PC-3 (cell line): ENCODE measurements at regions not wholly inside any gene's neighbourhood (a gene's known extent, or its start where the extent isn't known, plus 50 kb on each side); places are given as distances from the start of the nearest gene placed in this dataset.

ENCODE experiments used
- ATAC-seq: fragments of 200-7000 bp; cut with Tn5 transposase; 2 replicates; pipeline ENCODE4 v1.9.1; 2020; ENCODE audit warnings: mild to moderate bottlenecking, moderate library complexity
- BruUV-seq: library from RNA; stranded (reverse); fragments of 400-500 nt; replicated peaks from 2 replicates; lab custom pipeline; 2021; lab: Mats Ljungman, UMichigan
- CTCF ChIA-PET: fragments of 300-600 bp; sonication (Branson Sonifier 250); formaldehyde crosslinking; loops from one replicate; lab custom pipeline; 2022; ENCODE audit warnings: antibody characterized with exemption; lab: Charles Lee
- POLR2A ChIA-PET: fragments of 300-600 bp; sonication (Branson Sonifier 250); formaldehyde crosslinking; loops from one replicate; lab custom pipeline; 2022; ENCODE audit warnings: antibody characterized with exemption; ENCODE audit not compliant: unreplicated experiment; lab: Charles Lee
- DNase-seq: peaks from one replicate; pipeline ENCODE4 v3.0.0-alpha.2; 2015
- H2AFZ ChIP-seq: fragments of 300-600 bp; sonication (generic); 2 replicates; pipeline ENCODE4 v1.6.0; 2016; ENCODE audit warnings: antibody characterized with exemption, low read length
- H3F3A ChIP-seq: fragments of 300-600 bp; sonication (generic); one replicate; pipeline ENCODE4 v1.6.0; 2017; ENCODE audit warnings: antibody characterized with exemption, low read length, control low read depth, mild to moderate bottlenecking; ENCODE audit not compliant: unreplicated experiment
- H3K27ac ChIP-seq: fragments of 300-600 bp; sonication (generic); 2 replicates; pipeline ENCODE4 v1.5.1; 2016; ENCODE audit warnings: mild to moderate bottlenecking, low read length
- H3K27me3 ChIP-seq: fragments of 300-600 bp; sonication (generic); 2 replicates; pipeline ENCODE4 v1.6.1; 2016; ENCODE audit warnings: low read length, mixed read lengths
- H3K36me3 ChIP-seq: fragments of 300-600 bp; sonication (generic); 2 replicates; pipeline ENCODE4 v1.6.1; 2016; ENCODE audit warnings: low read depth, mixed run types, low read length, mixed read lengths
- H3K4me1 ChIP-seq: fragments of 300-600 bp; sonication (generic); 2 replicates; pipeline ENCODE4 v1.5.1; 2016; ENCODE audit warnings: low read length; ENCODE audit not compliant: insufficient read depth
- H3K4me2 ChIP-seq: fragments of 300-600 bp; sonication (generic); 2 replicates; pipeline ENCODE4 v1.6.0; 2016; ENCODE audit warnings: low read length
- H3K4me3 ChIP-seq: fragments of 300-600 bp; sonication (generic); 2 replicates; pipeline ENCODE4 v1.5.1; 2016; ENCODE audit warnings: mild to moderate bottlenecking, low read length, mixed read lengths
- H3K79me2 ChIP-seq: fragments of 300-600 bp; sonication (generic); 2 replicates; pipeline ENCODE4 v1.6.1; 2017; ENCODE audit warnings: low read length, mixed read lengths
- H3K9ac ChIP-seq: fragments of 300-600 bp; sonication (generic); 2 replicates; pipeline ENCODE4 v1.6.0; 2016; ENCODE audit warnings: mild to moderate bottlenecking, low read length
- H3K9me2 ChIP-seq: fragments of 300-600 bp; sonication (generic); replicated peaks from 2 replicates; pipeline ENCODE4 v1.6.1; 2016; ENCODE audit warnings: mixed run types, low read length, mixed read lengths
- H3K9me3 ChIP-seq: fragments of 300-600 bp; sonication (generic); 2 replicates; pipeline ENCODE4 v1.6.1; 2016; ENCODE audit warnings: low read length, mixed read lengths
- H4K20me1 ChIP-seq: fragments of 300-600 bp; sonication (generic); 2 replicates; pipeline ENCODE4 v1.6.1; 2016; ENCODE audit warnings: low read length, mixed read lengths
- EZH2 ChIP-seq: fragments of 300-600 bp; sonication (generic); IDR thresholded peaks from one replicate; pipeline ENCODE4 v1.6.1; 2017; ENCODE audit warnings: antibody characterized with exemption, mild to moderate bottlenecking, low read length; ENCODE audit not compliant: unreplicated experiment
- EZH2phosphoT487 ChIP-seq: fragments of 300-600 bp; sonication (generic); IDR thresholded peaks from 2 replicates; pipeline ENCODE4 v1.6.1; 2018; ENCODE audit warnings: mild to moderate bottlenecking, antibody characterized with exemption, low read length, borderline replicate concordance
- intact Hi-C: fragments of 100-400 bp; cut with micrococcal nuclease; formaldehyde crosslinking; loops from 2 replicates; pipeline ENCODE4 v1.9.0; 2023
- TF ChIP-seq, protein P1 (sequence below): fragments of 300-600 bp; sonication (generic); conservative IDR thresholded peaks from 2 replicates; pipeline ENCODE4 v1.5.1; 2017; ENCODE audit warnings: antibody characterized with exemption, low read depth, mild to moderate bottlenecking, low read length

- Histone ChIP-seq H3K9me3 (no peaks in the 10 kb centered on the region), H4K20me1 (no peaks in the 10 kb centered on the region), H3K27ac (no peak overlapping the region), H3K4me2 (no peak overlapping the region), H3K27me3 (peaks cover 10% of the 10 kb centered on the region; the same call in 1 of the 2 replicates), H3K36me3 (no peaks in the 10 kb centered on the region), H3K4me3 (no peak overlapping the region), H3K9me2 (no peaks in the 10 kb centered on the region), H3K9ac (no peak overlapping the region), H3K4me1 (no peaks in the 10 kb centered on the region), H2AFZ (no peak overlapping the region), H3K79me2 (no peaks in the 10 kb centered on the region), H3F3A (no peaks in the 10 kb centered on the region)
- ChIA-PET POLR2A (no interaction called here), CTCF (no interaction called here)
- DNase-seq, result no peak
- BruUV-seq, result no TSS peak
- intact Hi-C loops, result no loop called here
- TF ChIP-seq EZH2, result no peak
- TF ChIP-seq EZH2phosphoT487, result no peak
- TF ChIP-seq, protein P1, sequence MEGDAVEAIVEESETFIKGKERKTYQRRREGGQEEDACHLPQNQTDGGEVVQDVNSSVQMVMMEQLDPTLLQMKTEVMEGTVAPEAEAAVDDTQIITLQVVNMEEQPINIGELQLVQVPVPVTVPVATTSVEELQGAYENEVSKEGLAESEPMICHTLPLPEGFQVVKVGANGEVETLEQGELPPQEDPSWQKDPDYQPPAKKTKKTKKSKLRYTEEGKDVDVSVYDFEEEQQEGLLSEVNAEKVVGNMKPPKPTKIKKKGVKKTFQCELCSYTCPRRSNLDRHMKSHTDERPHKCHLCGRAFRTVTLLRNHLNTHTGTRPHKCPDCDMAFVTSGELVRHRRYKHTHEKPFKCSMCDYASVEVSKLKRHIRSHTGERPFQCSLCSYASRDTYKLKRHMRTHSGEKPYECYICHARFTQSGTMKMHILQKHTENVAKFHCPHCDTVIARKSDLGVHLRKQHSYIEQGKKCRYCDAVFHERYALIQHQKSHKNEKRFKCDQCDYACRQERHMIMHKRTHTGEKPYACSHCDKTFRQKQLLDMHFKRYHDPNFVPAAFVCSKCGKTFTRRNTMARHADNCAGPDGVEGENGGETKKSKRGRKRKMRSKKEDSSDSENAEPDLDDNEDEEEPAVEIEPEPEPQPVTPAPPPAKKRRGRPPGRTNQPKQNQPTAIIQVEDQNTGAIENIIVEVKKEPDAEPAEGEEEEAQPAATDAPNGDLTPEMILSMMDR, result no peak
- no peak for ATAC-seq
Measured at GRCh38 chr18:5771343-5771742, 124.0 kb downstream of the TMEM200C start.

GRCh38 chr18:5770176-5770575, 125.1 kb downstream of the TMEM200C start:
- intact Hi-C loops, result no loop called here
- peaks cover 10% of the 10 kb centered on the region; the same call in 1 of the 2 replicates for H3K27me3 ChIP-seq
- POLR2A ChIA-PET, result no interaction called here
- H3K4me3 ChIP-seq, result no peak overlapping the region
- H3K36me3 ChIP-seq, result no peaks in the 10 kb centered on the region
- ATAC-seq (no peak), DNase-seq (no peak)
- no peaks in the 10 kb centered on the region for H3K79me2 ChIP-seq
- H3K9me2 ChIP-seq, result no peaks in the 10 kb centered on the region
- no peaks in the 10 kb centered on the region for H3F3A ChIP-seq
- H3K9ac ChIP-seq, result no peak overlapping the region
- no TSS peak for BruUV-seq
- no peak overlapping the region for H3K4me2 ChIP-seq
- H3K9me3 ChIP-seq, result no peaks in the 10 kb centered on the region
- H2AFZ ChIP-seq, result no peak overlapping the region
- no peaks in the 10 kb centered on the region for H3K4me1 ChIP-seq
- no peaks in the 10 kb centered on the region for H4K20me1 ChIP-seq
- H3K27ac ChIP-seq, result no peak overlapping the region
- CTCF ChIA-PET, result no interaction called here
- TF ChIP-seq EZH2phosphoT487 (no peak), EZH2 (no peak)
- TF ChIP-seq, protein P1, result no peak

GRCh38 chr18:5768454-5768853, 126.9 kb downstream of the TMEM200C start:
- no peak for ATAC-seq
- Histone ChIP-seq H3K4me1 (no peaks in the 10 kb centered on the region), H3K4me2 (no peak overlapping the region), H3K27me3 (peaks cover 10% of the 10 kb centered on the region; the same call in 1 of the 2 replicates), H3K79me2 (no peaks in the 10 kb centered on the region), H3F3A (no peaks in the 10 kb centered on the region), H3K9ac (no peak overlapping the region), H3K4me3 (no peak overlapping the region), H3K36me3 (no peaks in the 10 kb centered on the region), H3K9me3 (no peaks in the 10 kb centered on the region), H4K20me1 (no peaks in the 10 kb centered on the region), H3K27ac (no peak overlapping the region), H2AFZ (no peak overlapping the region), H3K9me2 (no peaks in the 10 kb centered on the region)
- intact Hi-C loops, result no loop called here
- DNase-seq, result no peak
- POLR2A ChIA-PET, result no interaction called here
- CTCF ChIA-PET, result no interaction called here
- BruUV-seq, result no TSS peak
- no peak for TF ChIP-seq EZH2
- TF ChIP-seq EZH2phosphoT487, result no peak
- TF ChIP-seq, protein P1, result no peak
